Small intestine (tissue), 7 donors: ENCODE measurements at regions not wholly inside any gene's neighbourhood (a gene's known extent, or its start where the extent isn't known, plus 50 kb on each side); places are given as distances from the start of the nearest gene placed in this dataset.

Experiments
- DNase-seq, 2 donors: peaks; one replicate each; pipeline versions ENCODE4 v3.0.0 to v3.0.0-alpha.2; 2013
- FAIRE-seq: peaks from 2 replicates; lab custom pipeline; 2012; peaks lifted over from hg19 to GRCh38; lab: Jason Lieb, UNC
- H3K27ac ChIP-seq, 3 donors: one replicate each; pipeline ENCODE4 v1.5.1; 2013; ENCODE audit warnings: low read length in 2 of 3, mild to moderate bottlenecking in 2 of 3, control low read depth in 1 of 3, inconsistent platforms in 1 of 3, low read depth in 1 of 3, moderate library complexity in 1 of 3
- H3K27me3 ChIP-seq, 3 donors: one replicate each; pipeline ENCODE4 v1.6.1; 2013; ENCODE audit warnings: low read length in 3 of 3, inconsistent platforms in 1 of 3; ENCODE audit not compliant: control insufficient read depth in 3 of 3, insufficient read depth in 3 of 3
- H3K36me3 ChIP-seq, 3 donors: one replicate each; pipeline ENCODE4 v1.6.1; 2013; ENCODE audit warnings: low read length in 3 of 3, inconsistent platforms in 1 of 3, low read depth in 1 of 3, mild to moderate bottlenecking in 1 of 3, moderate library complexity in 1 of 3; ENCODE audit not compliant: control insufficient read depth in 3 of 3, insufficient read depth in 2 of 3
- H3K4me1 ChIP-seq, 3 donors: one replicate each; pipeline ENCODE4 v1.6.1; 2013; ENCODE audit warnings: low read length in 2 of 3, inconsistent platforms in 1 of 3, low read depth in 1 of 3, mild to moderate bottlenecking in 1 of 3, moderate library complexity in 1 of 3; ENCODE audit not compliant: control insufficient read depth in 3 of 3, insufficient read depth in 2 of 3
- H3K4me3 ChIP-seq, 3 donors: one replicate each; pipeline ENCODE4 v1.5.1; 2013; ENCODE audit warnings: low read length in 3 of 3, control low read depth in 1 of 3, inconsistent platforms in 1 of 3, low read depth in 1 of 3, mild to moderate bottlenecking in 1 of 3, moderate library complexity in 1 of 3
- H3K9me3 ChIP-seq, 2 donors: one replicate each; pipeline ENCODE4 v1.6.1; 2013; ENCODE audit warnings: low read depth in 1 of 2, low read length in 1 of 2; ENCODE audit not compliant: control insufficient read depth in 2 of 2, insufficient read depth in 1 of 2
- WGBS, 3 donors: extraction: QIAGEN DNeasy Blood & Tissue Kit; methylation state at CpG; one replicate each; pipeline ENCODE4 v1.1.7; 2013; 5-methylcytosine and 5-hydroxymethylcytosine counted together
- donor health status: healthy with polysubstance abuse.
- donor health status: control.
- donor health status: control.
- donor health status: Bipolar disorder and iron deficiency.
- donor health status: healthy.

DNA sequence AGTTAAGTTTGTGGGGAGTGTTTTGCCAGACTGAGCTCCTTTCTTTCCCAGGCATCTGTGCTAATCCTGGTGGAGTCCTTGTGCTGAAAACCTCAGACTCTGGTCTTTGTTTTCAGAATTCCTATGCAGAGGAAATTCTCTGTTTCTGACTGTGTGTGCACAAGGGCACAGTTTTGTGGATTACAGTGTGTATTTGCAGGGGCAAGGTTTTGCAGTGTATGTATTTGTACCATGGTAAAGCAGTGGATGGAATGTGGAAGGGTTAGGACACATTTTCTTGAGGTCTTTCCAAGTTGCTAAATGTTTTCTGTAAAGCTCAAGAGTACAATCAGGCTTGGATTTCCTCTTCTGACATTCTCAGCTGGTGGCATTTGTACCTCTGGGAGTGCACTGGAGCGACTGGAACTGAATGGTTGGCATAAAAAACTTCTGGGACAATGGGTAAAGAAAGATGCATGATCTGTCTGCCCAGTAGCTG is 139.5 kb upstream of the RND3 start:
- no peaks in the 10 kb centered on the region for H3K27me3 ChIP-seq

DNA sequence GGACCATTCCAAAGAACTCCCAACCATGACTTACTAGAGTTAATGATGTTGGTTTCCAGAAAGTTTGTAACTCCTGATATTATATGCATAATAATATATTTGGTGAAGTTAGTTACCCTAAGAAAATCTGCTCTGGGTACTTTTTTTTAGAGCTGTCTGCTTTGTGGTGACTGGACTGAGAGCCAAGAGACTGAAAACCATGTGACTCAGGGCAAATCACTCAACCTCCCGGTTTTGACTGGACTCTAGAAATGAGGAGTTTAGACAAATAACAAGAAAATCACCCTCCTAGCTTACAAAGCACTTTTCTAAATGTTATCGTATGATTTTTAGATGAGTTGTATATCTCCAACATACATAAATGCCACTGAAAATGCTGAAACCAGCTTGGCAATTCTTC is 138.3 kb upstream of the RND3 start:
- H3K4me1 ChIP-seq, result peaks cover 0 to under 1% (median 0%) of the 10 kb centered on the region in 3 donors
- WGBS, 3 donors, result 86 to 92% (median 90%) methylated on average over 2 of the region's 2 CpGs
- H3K9me3 ChIP-seq, result no peaks in the 10 kb centered on the region
- H3K27me3 ChIP-seq, result no peaks in the 10 kb centered on the region
- no peak overlapping the region for H3K4me3 ChIP-seq
- DNase-seq, result no peak
- no peaks in the 10 kb centered on the region for H3K36me3 ChIP-seq
- H3K27ac ChIP-seq, result no peak overlapping the region
- no peak for FAIRE-seq

More for the DNA sequence above, 139.5 kb upstream of the RND3 start:
- H3K36me3 ChIP-seq, result no peaks in the 10 kb centered on the region
- no peak overlapping the region for H3K27ac ChIP-seq
- 25 to 62% (median 52%) methylated on average over 1 of the region's 1 CpG for WGBS, 3 donors
- H3K4me3 ChIP-seq, result no peak overlapping the region
- FAIRE-seq (no peak), DNase-seq (no peak)
- H3K9me3 ChIP-seq, result no peaks in the 10 kb centered on the region
- peaks cover 0 to 3% (median 0%) of the 10 kb centered on the region in 3 donors for H3K4me1 ChIP-seq

DNA sequence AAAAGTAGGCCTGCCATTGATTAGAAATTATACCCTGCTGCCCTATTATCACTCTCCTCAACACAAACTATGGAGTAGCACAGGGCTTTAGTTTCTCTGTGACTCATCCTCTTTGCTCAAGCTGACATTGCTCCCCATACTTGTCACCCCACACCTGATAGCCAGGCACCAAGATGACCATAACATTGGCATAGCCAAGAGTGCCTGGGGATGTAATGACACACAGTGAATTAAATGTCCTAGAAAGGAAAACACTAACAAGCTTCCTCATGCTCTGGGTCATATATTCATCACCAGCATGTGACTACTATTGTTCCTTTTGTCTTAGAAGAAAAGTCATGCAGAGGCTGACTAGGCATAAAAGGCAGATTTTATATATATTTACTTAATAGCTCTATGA is 137.8 kb upstream of the RND3 start:
- H3K9me3 ChIP-seq, result no peaks in the 10 kb centered on the region
- H3K4me1 ChIP-seq, result no peaks in the 10 kb centered on the region
- no peak for FAIRE-seq
- no peak overlapping the region for H3K4me3 ChIP-seq
- no peak for DNase-seq
- no peak overlapping the region for H3K27ac ChIP-seq
- H3K27me3 ChIP-seq, result no peaks in the 10 kb centered on the region
- H3K36me3 ChIP-seq, result no peaks in the 10 kb centered on the region

DNA sequence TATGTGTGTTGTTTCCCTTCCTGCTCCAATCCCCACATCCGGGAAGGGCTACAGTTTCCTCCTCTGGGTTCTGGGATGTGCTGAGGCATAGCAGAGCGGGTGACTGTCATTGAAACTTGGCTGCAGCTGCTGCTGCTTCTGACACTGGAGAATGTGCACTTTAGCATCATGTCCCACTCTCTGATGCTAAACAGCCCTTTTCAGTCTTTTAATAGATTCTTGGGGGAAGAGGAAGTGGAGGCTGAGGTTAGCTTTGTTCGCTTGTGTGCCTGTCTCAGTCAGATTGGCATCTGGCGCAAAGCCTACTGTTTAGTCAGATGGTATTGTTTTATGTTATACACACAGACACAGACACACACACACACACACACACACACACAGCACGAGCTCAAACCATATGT is 136.5 kb upstream of the RND3 start:
- WGBS, 3 donors, result 42 to 69% (median 52%) methylated on average over 5 of the region's 5 CpGs
- DNase-seq, result no peak
- Histone ChIP-seq H3K27me3 (no peaks in the 10 kb centered on the region), H3K4me3 (no peak overlapping the region), H3K9me3 (no peaks in the 10 kb centered on the region), H3K4me1 (no peaks in the 10 kb centered on the region), H3K36me3 (no peaks in the 10 kb centered on the region), H3K27ac (no peak overlapping the region)
- no peak for FAIRE-seq

DNA sequence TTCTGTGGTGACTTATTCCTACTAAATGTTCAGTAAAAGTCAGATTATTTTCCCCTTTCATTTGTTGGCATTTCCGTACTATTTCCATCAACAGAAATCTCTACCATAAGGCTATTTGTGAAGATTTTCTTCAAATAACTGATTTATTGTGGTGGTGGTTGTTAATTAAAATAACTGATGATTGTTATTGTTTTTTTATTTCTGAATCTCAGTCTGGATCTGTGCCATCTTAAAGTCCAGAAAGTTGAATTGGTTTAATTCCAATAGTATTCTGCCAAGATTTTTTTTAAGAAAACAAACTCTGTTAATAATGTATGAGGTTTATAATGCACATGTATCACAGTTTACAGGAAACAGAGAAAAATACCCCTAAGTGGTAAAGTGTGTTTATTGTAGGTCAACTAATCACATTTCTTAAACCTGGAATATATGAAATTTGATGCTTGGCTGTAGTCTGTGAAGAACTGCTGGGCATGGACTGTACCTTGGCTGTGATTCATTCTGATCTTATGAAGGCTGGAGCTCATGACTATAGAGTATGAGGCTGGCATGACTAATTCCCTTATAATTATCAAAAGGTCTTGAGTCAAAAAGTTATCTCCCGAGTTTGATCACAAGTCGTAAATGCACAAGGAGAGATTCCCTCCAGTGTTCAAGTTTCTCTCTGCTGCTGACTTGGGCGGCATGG is 134.2 kb upstream of the RND3 start:
- WGBS, 3 donors, result 55 to 67% (median 57%) methylated on average over 4 of the region's 4 CpGs
- H3K27me3 ChIP-seq, result no peaks in the 10 kb centered on the region
- no peaks in the 10 kb centered on the region for H3K4me1 ChIP-seq
- DNase-seq, result no peak
- no peaks in the 10 kb centered on the region for H3K9me3 ChIP-seq
- H3K27ac ChIP-seq, result no peak overlapping the region
- no peaks in the 10 kb centered on the region for H3K36me3 ChIP-seq
- no peak overlapping the region for H3K4me3 ChIP-seq
- no peak for FAIRE-seq

DNA sequence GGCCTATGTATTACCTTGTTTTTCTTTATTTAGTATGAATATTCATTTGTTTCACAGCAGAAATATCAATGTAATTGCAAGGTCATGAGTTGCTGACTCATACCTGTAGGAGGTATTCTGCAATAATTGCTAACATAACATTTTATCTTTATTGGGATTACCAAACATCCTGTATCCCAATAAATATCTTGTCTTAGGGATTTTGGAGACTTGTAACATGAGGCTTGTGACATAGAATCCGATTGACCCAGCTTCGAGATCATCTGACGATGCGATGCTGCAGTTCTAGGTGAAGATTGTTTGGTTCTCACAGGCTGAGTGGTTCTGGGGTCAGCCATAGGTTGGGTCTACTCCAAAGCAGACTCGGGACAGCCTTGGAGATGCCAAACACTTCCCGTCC is 133.4 kb upstream of the RND3 start:
- FAIRE-seq (no peak), DNase-seq (no peak)
- H3K9me3 ChIP-seq, result no peaks in the 10 kb centered on the region
- H3K36me3 ChIP-seq, result no peaks in the 10 kb centered on the region
- no peaks in the 10 kb centered on the region for H3K4me1 ChIP-seq
- WGBS, 3 donors, result 81 to 86% (median 81%) methylated on average over 6 of the region's 6 CpGs
- H3K27ac ChIP-seq, result no peak overlapping the region
- no peak overlapping the region for H3K4me3 ChIP-seq
- H3K27me3 ChIP-seq, result no peaks in the 10 kb centered on the region

DNA sequence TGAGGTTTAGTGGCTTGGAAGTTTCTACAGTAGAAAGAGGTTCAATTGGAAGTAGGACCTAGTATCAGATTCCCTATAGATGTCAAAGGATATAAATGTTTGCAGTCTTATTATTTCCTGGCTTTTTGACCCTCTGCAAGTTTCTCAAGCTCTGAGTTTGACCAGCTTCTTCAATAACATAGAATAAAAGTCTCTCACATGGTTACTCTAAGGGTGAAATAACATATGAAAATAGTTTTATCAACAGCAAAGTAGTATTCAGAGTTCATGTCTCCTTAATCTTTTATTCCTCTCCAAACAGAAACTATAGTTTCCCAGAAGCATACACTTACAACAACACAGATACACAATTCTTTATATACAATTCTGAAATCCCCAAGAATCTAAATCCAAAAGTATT is 132.9 kb upstream of the RND3 start:
- no peaks in the 10 kb centered on the region for H3K27me3 ChIP-seq
- H3K9me3 ChIP-seq, result no peaks in the 10 kb centered on the region
- no peaks in the 10 kb centered on the region for H3K36me3 ChIP-seq
- DNase-seq (no peak), FAIRE-seq (no peak)
- no peak overlapping the region for H3K27ac ChIP-seq
- no peak overlapping the region for H3K4me3 ChIP-seq
- no peaks in the 10 kb centered on the region for H3K4me1 ChIP-seq

DNA sequence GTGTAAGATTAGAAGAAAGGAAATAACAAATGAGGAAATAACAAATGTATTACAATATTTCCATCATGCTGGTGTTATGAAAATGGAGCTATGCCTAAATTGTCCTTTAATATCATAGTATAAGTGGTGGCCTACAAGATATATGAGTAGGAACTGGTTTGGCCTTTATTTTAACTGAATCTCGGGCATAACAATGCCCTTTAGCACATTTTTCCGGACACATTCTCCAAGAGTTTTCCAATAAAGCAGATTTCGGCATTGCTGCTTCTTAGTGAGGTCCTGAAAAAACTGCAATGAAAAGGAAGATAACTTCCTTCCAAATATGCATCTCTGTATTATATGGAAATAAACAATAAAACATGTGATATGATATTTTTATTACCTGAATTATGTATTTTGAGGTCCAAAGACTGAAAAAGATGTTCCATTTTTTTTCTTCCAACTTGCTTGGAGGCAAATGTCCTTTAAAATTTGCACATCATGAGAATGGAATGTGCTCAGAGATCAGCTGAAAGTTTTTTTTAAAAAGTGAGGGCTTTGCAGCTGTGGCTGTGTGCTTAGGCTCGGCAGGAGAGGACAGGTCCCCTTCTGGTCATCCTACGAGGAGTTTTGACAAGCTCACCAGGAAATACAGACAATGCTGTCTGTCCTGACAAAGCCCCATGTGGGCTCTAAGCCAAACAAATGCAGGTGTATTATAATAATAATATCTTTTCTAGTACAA is 132.3 kb upstream of the RND3 start:
- 55 to 61% (median 56%) methylated on average over 5 of the region's 5 CpGs for WGBS, 3 donors
- Histone ChIP-seq H3K4me3 (no peak overlapping the region), H3K27me3 (no peaks in the 10 kb centered on the region), H3K27ac (no peak overlapping the region), H3K4me1 (no peaks in the 10 kb centered on the region), H3K36me3 (no peaks in the 10 kb centered on the region), H3K9me3 (no peaks in the 10 kb centered on the region)
- no peak for DNase-seq
- FAIRE-seq, result no peak
